GM23338 (cell line): ENCODE measurements at regions not wholly inside any gene's neighbourhood (a gene's known extent, or its start where the extent isn't known, plus 50 kb on each side); places are given as distances from the start of the nearest gene placed in this dataset.
A peak's percentile ranks its signal among the peaks of the same experiment; 100 is the strongest.

Experiments used
- ATAC-seq: fragments of 200-7000 bp; cut with Tn5 transposase; 3 replicates; pipeline ENCODE4 v1.9.1; 2020
- DNase-seq: peaks from one replicate; pipeline ENCODE4 v3.0.0-alpha.2; 2015; ENCODE audit warnings: low spot score
- H2AFZ ChIP-seq: fragments of 200-600 bp; sonication (generic); 2 replicates; pipeline ENCODE4 v1.8.0; 2016; ENCODE audit warnings: antibody characterized with exemption, mild to moderate bottlenecking, moderate library complexity
- H3F3A ChIP-seq: fragments of 200-600 bp; sonication (generic); replicated peaks from 2 replicates; pipeline ENCODE4 v1.8.0; 2017; ENCODE audit warnings: antibody characterized with exemption, mixed run types, low read depth
- H3K27ac ChIP-seq: fragments of 200-600 bp; sonication (generic); 2 replicates; pipeline ENCODE4 v1.6.1; 2016; ENCODE audit warnings: low read depth
- H3K27me3 ChIP-seq: fragments of 200-600 bp; sonication (generic); 2 replicates; pipeline ENCODE4 v1.8.0; 2016; ENCODE audit warnings: mild to moderate bottlenecking, mixed run types, moderate library complexity; ENCODE audit not compliant: insufficient read depth
- H3K36me3 ChIP-seq: fragments of 200-600 bp; sonication (generic); 2 replicates; pipeline ENCODE4 v1.8.0; 2016; ENCODE audit warnings: mild to moderate bottlenecking; ENCODE audit not compliant: insufficient read depth
- H3K4me1 ChIP-seq: fragments of 200-600 bp; sonication (generic); 2 replicates; pipeline ENCODE4 v1.8.0; 2016; ENCODE audit warnings: mild to moderate bottlenecking, moderate library complexity; ENCODE audit not compliant: insufficient read depth
- H3K4me2 ChIP-seq: fragments of 200-600 bp; sonication (generic); 2 replicates; pipeline ENCODE4 v1.7.1; 2017; ENCODE audit warnings: mixed run types
- H3K4me3 ChIP-seq: fragments of 200-600 bp; sonication (generic); 2 replicates; pipeline ENCODE4 v1.6.1; 2016; ENCODE audit warnings: mixed run types
- H3K79me2 ChIP-seq: fragments of 200-600 bp; sonication (generic); replicated peaks from 2 replicates; pipeline ENCODE4 v1.8.0; 2017; ENCODE audit warnings: mild to moderate bottlenecking; ENCODE audit not compliant: insufficient read depth
- H3K9me2 ChIP-seq: fragments of 200-600 bp; sonication (generic); 2 replicates; pipeline ENCODE4 v1.8.0; 2017; ENCODE audit not compliant: insufficient read depth
- H4K20me1 ChIP-seq: fragments of 200-600 bp; sonication (generic); replicated peaks from 2 replicates; pipeline ENCODE4 v1.8.0; 2017; ENCODE audit warnings: mild to moderate bottlenecking; ENCODE audit not compliant: insufficient read depth
- H3K27ac Mint-ChIP-seq: 2 replicates; pipeline ENCODE4 v1.8.0; 2020; ENCODE audit warnings: inconsistent platforms, mild to moderate bottlenecking, moderate library complexity, mixed read lengths
- H3K27me3 Mint-ChIP-seq: 3 replicates; pipeline ENCODE4 v1.8.0; 2022; ENCODE audit warnings: low read depth, mild to moderate bottlenecking, moderate library complexity, mixed read lengths, inconsistent platforms; ENCODE audit not compliant: insufficient read depth, poor library complexity
- H3K36me3 Mint-ChIP-seq: 3 replicates; pipeline ENCODE4 v1.8.0; 2021; ENCODE audit warnings: low read depth, mild to moderate bottlenecking, inconsistent platforms, moderate library complexity, mixed read lengths
- H3K4me1 Mint-ChIP-seq: 3 replicates; pipeline ENCODE4 v1.8.0; 2020; ENCODE audit warnings: mild to moderate bottlenecking, inconsistent platforms, mixed read lengths
- H3K4me3 Mint-ChIP-seq: 3 replicates; pipeline ENCODE4 v1.8.0; 2021; ENCODE audit warnings: moderate library complexity, mild to moderate bottlenecking, inconsistent platforms, mixed read lengths
- H3K9me3 Mint-ChIP-seq: 3 replicates; pipeline ENCODE4 v1.8.0; 2020; ENCODE audit warnings: moderate library complexity, mild to moderate bottlenecking, inconsistent platforms, mixed read lengths
- CREB1 ChIP-seq: fragments of 250-450 bp; sonication (Bioruptor Pico); IDR thresholded peaks from 2 replicates; pipeline ENCODE4 v1.5.0; 2020; ENCODE audit warnings: low read depth, mild to moderate bottlenecking, moderate library complexity
- EZH2 ChIP-seq: fragments of 200-600 bp; sonication (generic); IDR thresholded peaks from one replicate; pipeline ENCODE4 v1.8.0; 2017; ENCODE audit warnings: antibody characterized with exemption, mild to moderate bottlenecking, low read depth; ENCODE audit not compliant: unreplicated experiment
- EZH2phosphoT487 ChIP-seq: fragments of 200-600 bp; sonication (generic); IDR thresholded peaks from one replicate; pipeline ENCODE4 v1.8.1; 2018; ENCODE audit warnings: antibody characterized with exemption; ENCODE audit not compliant: unreplicated experiment
- JUNB ChIP-seq: IDR thresholded peaks from one replicate; pipeline ENCODE4 v1.6.1; 2016; ENCODE audit warnings: antibody characterized with exemption; ENCODE audit not compliant: unreplicated experiment
- NANOG ChIP-seq: IDR thresholded peaks from 2 replicates; pipeline ENCODE4 v1.6.1; 2016; ENCODE audit warnings: antibody characterized with exemption, borderline replicate concordance
- POLR2AphosphoS5 ChIP-seq: IDR thresholded peaks from 2 replicates; pipeline ENCODE4 v1.6.1; 2016; ENCODE audit warnings: antibody characterized with exemption, low read depth
- STAT1 ChIP-seq: IDR thresholded peaks from one replicate; pipeline ENCODE4 v1.6.1; 2016; ENCODE audit warnings: antibody characterized with exemption; ENCODE audit not compliant: unreplicated experiment
- ZNF114 ChIP-seq: fragments of 250-450 bp; sonication (Bioruptor Pico); IDR thresholded peaks from 2 replicates; pipeline ENCODE4 v1.5.0; 2020; ENCODE audit warnings: mild to moderate bottlenecking, moderate library complexity
- ZNF331 ChIP-seq: fragments of 250-450 bp; sonication (Bioruptor Pico); IDR thresholded peaks from 2 replicates; pipeline ENCODE4 v1.5.0; 2020; ENCODE audit warnings: low read depth, mild to moderate bottlenecking, moderate library complexity
- TF ChIP-seq, protein P1 (sequence below): IDR thresholded peaks from one replicate; pipeline ENCODE4 v1.6.1; 2018; ENCODE audit warnings: antibody characterized with exemption; ENCODE audit not compliant: unreplicated experiment
- TF ChIP-seq, protein P2 (sequence below), 2 experiments: fragments of 200-600 bp in 1 of 2; sonication (generic) in 1 of 2; conservative IDR thresholded peaks; 2 replicates each; pipeline versions ENCODE4 v1.5.1 to v1.6.1; 2016 to 2017; ENCODE audit warnings: antibody characterized with exemption in 2 of 2, low read depth in 2 of 2, mild to moderate bottlenecking in 2 of 2, moderate library complexity in 1 of 2
- TF ChIP-seq, protein P3 (sequence below): fragments of 250-450 bp; sonication (Bioruptor Pico); IDR thresholded peaks from 2 replicates; pipeline ENCODE4 v1.5.0; 2020; ENCODE audit warnings: mild to moderate bottlenecking, moderate library complexity

DNA sequence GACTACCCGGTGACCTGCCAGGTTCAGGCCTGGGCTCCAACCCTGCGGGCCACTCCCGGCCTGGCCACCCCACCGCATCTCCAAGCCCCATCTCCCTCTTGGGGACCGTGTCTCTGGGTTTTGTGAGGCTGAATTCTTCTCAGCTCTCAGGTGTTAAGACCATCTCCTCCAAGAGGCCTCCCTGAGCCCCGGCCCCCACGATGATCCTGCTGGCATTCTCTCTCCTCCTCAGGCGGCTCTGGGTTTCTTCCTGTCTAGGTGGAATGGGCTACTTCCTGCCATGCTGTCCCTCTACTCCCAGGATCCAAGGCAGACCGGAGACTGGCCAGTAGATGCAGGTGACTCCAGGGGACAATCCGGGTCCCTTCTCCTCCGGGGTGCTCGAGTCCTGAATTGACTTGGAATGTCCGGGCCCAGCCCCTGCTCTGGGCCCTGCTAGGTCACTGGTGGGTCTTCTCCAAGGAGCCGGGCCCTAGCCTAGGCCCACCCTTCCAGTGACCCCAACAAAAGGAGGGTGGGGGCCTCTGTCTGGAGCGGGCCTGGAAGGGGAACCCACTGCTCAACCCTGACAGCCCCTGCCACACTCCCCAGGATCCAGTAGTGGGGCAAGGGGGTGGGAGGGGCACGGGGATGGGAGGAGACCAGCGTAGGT, 219.8 kb downstream of the C9orf50 start:
- Histone ChIP-seq H3K27me3 (peaks cover 7% of the 10 kb centered on the region; the same call in 1 of the 2 replicates), H3K4me2 (no peak overlapping the region), H4K20me1 (no peaks in the 10 kb centered on the region), H3K27ac (no peak overlapping the region), H3K79me2 (no peaks in the 10 kb centered on the region), H3K4me3 (no peak overlapping the region), H3K4me1 (peaks cover 5% of the 10 kb centered on the region; the same call in 1 of the 2 replicates), H3K36me3 (no peaks in the 10 kb centered on the region), H2AFZ (peak overlapping the region; percentile 52; the same call in 1 of the 2 replicates), H3K9me2 (peaks cover 8% of the 10 kb centered on the region; the same call in 1 of the 2 replicates), H3F3A (no peaks in the 10 kb centered on the region)
- Mint-ChIP-seq H3K27ac (no peak overlapping the region), H3K36me3 (no peaks in the 10 kb centered on the region), H3K9me3 (no peaks in the 10 kb centered on the region), H3K27me3 (peaks cover 13% of the 10 kb centered on the region), H3K4me3 (no peak overlapping the region), H3K4me1 (peaks cover 35% of the 10 kb centered on the region)
- TF ChIP-seq EZH2 (no peak), EZH2phosphoT487 (no peak), CREB1 (no peak), NANOG (no peak), JUNB (no peak), ZNF331 (CRISPR knock-in tag) (no peak), POLR2AphosphoS5 (no peak), STAT1 (no peak), ZNF114 (no peak)
- TF ChIP-seq, protein P1, sequence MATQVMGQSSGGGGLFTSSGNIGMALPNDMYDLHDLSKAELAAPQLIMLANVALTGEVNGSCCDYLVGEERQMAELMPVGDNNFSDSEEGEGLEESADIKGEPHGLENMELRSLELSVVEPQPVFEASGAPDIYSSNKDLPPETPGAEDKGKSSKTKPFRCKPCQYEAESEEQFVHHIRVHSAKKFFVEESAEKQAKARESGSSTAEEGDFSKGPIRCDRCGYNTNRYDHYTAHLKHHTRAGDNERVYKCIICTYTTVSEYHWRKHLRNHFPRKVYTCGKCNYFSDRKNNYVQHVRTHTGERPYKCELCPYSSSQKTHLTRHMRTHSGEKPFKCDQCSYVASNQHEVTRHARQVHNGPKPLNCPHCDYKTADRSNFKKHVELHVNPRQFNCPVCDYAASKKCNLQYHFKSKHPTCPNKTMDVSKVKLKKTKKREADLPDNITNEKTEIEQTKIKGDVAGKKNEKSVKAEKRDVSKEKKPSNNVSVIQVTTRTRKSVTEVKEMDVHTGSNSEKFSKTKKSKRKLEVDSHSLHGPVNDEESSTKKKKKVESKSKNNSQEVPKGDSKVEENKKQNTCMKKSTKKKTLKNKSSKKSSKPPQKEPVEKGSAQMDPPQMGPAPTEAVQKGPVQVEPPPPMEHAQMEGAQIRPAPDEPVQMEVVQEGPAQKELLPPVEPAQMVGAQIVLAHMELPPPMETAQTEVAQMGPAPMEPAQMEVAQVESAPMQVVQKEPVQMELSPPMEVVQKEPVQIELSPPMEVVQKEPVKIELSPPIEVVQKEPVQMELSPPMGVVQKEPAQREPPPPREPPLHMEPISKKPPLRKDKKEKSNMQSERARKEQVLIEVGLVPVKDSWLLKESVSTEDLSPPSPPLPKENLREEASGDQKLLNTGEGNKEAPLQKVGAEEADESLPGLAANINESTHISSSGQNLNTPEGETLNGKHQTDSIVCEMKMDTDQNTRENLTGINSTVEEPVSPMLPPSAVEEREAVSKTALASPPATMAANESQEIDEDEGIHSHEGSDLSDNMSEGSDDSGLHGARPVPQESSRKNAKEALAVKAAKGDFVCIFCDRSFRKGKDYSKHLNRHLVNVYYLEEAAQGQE, result no peak
- TF ChIP-seq, protein P2, sequence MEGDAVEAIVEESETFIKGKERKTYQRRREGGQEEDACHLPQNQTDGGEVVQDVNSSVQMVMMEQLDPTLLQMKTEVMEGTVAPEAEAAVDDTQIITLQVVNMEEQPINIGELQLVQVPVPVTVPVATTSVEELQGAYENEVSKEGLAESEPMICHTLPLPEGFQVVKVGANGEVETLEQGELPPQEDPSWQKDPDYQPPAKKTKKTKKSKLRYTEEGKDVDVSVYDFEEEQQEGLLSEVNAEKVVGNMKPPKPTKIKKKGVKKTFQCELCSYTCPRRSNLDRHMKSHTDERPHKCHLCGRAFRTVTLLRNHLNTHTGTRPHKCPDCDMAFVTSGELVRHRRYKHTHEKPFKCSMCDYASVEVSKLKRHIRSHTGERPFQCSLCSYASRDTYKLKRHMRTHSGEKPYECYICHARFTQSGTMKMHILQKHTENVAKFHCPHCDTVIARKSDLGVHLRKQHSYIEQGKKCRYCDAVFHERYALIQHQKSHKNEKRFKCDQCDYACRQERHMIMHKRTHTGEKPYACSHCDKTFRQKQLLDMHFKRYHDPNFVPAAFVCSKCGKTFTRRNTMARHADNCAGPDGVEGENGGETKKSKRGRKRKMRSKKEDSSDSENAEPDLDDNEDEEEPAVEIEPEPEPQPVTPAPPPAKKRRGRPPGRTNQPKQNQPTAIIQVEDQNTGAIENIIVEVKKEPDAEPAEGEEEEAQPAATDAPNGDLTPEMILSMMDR (conservative IDR thresholded peaks at IDR 0.05; ENCODE audit: low read depth in 2 of 2), result no peak
- TF ChIP-seq, protein P3, sequence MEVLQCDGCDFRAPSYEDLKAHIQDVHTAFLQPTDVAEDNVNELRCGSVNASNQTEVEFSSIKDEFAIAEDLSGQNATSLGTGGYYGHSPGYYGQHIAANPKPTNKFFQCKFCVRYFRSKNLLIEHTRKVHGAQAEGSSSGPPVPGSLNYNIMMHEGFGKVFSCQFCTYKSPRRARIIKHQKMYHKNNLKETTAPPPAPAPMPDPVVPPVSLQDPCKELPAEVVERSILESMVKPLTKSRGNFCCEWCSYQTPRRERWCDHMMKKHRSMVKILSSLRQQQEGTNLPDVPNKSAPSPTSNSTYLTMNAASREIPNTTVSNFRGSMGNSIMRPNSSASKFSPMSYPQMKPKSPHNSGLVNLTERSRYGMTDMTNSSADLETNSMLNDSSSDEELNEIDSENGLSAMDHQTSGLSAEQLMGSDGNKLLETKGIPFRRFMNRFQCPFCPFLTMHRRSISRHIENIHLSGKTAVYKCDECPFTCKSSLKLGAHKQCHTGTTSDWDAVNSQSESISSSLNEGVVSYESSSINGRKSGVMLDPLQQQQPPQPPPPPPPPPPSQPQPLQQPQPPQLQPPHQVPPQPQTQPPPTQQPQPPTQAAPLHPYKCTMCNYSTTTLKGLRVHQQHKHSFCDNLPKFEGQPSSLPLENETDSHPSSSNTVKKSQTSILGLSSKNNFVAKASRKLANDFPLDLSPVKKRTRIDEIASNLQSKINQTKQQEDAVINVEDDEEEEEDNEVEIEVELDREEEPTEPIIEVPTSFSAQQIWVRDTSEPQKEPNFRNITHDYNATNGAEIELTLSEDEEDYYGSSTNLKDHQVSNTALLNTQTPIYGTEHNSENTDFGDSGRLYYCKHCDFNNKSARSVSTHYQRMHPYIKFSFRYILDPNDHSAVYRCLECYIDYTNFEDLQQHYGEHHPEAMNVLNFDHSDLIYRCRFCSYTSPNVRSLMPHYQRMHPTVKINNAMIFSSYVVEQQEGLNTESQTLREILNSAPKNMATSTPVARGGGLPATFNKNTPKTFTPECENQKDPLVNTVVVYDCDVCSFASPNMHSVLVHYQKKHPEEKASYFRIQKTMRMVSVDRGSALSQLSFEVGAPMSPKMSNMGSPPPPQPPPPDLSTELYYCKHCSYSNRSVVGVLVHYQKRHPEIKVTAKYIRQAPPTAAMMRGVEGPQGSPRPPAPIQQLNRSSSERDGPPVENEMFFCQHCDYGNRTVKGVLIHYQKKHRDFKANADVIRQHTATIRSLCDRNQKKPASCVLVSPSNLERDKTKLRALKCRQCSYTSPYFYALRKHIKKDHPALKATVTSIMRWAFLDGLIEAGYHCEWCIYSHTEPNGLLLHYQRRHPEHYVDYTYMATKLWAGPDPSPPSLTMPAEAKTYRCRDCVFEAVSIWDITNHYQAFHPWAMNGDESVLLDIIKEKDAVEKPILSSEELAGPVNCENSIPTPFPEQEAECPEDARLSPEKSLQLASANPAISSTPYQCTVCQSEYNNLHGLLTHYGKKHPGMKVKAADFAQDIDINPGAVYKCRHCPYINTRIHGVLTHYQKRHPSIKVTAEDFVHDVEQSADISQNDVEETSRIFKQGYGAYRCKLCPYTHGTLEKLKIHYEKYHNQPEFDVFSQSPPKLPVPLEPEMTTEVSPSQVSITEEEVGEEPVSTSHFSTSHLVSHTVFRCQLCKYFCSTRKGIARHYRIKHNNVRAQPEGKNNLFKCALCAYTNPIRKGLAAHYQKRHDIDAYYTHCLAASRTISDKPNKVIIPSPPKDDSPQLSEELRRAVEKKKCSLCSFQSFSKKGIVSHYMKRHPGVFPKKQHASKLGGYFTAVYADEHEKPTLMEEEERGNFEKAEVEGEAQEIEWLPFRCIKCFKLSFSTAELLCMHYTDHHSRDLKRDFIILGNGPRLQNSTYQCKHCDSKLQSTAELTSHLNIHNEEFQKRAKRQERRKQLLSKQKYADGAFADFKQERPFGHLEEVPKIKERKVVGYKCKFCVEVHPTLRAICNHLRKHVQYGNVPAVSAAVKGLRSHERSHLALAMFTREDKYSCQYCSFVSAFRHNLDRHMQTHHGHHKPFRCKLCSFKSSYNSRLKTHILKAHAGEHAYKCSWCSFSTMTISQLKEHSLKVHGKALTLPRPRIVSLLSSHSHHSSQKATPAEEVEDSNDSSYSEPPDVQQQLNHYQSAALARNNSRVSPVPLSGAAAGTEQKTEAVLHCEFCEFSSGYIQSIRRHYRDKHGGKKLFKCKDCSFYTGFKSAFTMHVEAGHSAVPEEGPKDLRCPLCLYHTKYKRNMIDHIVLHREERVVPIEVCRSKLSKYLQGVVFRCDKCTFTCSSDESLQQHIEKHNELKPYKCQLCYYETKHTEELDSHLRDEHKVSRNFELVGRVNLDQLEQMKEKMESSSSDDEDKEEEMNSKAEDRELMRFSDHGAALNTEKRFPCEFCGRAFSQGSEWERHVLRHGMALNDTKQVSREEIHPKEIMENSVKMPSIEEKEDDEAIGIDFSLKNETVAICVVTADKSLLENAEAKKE, result no peak
- no peak for ATAC-seq
- no peak for DNase-seq
